ENCODE measurements at regions not wholly inside any gene's neighbourhood (a gene's known extent, or its start where the extent isn't known, plus 50 kb on each side); places are given as distances from the start of the nearest gene placed in this dataset.

DNA sequence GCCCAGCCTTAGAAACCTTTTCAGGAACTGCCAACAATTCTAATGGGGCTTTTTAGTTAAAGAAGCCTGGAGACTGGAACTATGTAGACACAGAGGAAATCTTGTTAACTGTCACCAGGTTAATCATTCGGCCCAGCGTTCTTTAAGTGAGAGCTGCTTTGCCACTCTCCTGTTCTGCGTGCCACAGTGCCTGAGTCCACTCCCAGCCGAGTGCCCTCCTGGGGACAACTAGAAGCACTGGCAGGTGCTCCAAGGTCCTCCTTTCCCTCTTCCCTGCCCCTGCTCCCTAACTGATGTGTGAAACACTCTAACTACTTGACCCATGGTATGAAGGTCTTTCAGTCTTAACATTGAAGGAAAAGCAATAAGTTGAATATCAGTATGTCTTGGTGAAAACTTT is 151.2 kb upstream of the TLL1 start:
- intact Hi-C loops (cut with DNase I), result no loop called here
- TF ChIP-seq, protein P1, sequence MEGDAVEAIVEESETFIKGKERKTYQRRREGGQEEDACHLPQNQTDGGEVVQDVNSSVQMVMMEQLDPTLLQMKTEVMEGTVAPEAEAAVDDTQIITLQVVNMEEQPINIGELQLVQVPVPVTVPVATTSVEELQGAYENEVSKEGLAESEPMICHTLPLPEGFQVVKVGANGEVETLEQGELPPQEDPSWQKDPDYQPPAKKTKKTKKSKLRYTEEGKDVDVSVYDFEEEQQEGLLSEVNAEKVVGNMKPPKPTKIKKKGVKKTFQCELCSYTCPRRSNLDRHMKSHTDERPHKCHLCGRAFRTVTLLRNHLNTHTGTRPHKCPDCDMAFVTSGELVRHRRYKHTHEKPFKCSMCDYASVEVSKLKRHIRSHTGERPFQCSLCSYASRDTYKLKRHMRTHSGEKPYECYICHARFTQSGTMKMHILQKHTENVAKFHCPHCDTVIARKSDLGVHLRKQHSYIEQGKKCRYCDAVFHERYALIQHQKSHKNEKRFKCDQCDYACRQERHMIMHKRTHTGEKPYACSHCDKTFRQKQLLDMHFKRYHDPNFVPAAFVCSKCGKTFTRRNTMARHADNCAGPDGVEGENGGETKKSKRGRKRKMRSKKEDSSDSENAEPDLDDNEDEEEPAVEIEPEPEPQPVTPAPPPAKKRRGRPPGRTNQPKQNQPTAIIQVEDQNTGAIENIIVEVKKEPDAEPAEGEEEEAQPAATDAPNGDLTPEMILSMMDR (IDR thresholded peaks at IDR 0.05), result no peak
- Histone ChIP-seq H3K27me3 (ENCODE audit: insufficient read depth in 3 of 3, low read length in 2 of 3) (no peaks in the 10 kb centered on the region), H3K36me3 (ENCODE audit: insufficient read depth in 1 of 2, low read depth in 1 of 2) (no peaks in the 10 kb centered on the region), H3K27ac (no peak overlapping the region), H3K4me3 (no peak overlapping the region), H3K4me1 (no peaks in the 10 kb centered on the region), H3K9me3 (no peaks in the 10 kb centered on the region)
- no peak for ATAC-seq
- no peak for DNase-seq
- 81 to 90% (median 88%) methylated on average over 4 of the region's 4 CpGs for WGBS, 3 donors

DNA sequence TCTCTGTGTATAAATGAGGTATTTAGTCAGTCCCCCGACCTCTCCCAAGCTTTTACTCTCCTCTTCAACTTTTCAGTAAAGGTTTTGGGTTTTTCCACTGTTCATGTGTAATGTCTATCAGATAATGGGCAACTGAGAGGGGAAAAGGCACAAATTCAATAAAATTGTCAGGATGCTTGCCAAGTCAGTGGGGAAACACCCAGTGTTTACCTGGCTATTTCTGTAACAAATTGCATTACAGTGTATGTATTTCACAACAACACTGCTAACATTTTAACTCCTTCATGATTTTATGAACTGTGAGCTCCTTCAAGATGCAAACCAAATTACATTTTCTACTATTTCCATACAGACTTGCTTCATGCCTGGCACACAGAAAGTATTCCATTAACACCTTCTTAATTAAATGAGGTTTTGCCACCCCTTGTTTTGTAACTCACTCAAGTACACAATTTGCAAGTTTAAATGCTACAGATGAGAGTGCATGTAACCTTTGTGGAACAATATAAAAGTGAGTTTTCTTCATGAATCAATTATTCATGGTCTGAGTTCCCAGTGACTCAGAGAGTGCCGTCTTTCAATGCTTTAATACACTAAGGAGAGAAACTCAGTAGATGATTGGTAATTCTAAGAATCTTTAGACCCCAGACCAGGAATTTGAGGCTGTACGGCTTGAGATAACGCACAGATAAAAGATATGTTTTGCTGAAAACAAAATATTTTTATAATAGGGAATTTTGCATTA is 149.8 kb upstream of the TLL1 start:
- H3K4me3 ChIP-seq, result no peak overlapping the region
- ATAC-seq (no peak), DNase-seq (no peak)
- TF ChIP-seq, protein P1 (IDR thresholded peaks at IDR 0.05), result no peak
- intact Hi-C loops (cut with DNase I), result no loop called here
- no peaks in the 10 kb centered on the region for H3K9me3 ChIP-seq
- 41 to 49% (median 45%) methylated on average over 4 of the region's 4 CpGs for WGBS, 3 donors
- H3K27me3 ChIP-seq (ENCODE audit: insufficient read depth in 3 of 3, low read length in 2 of 3), result no peaks in the 10 kb centered on the region
- no peak overlapping the region for H3K27ac ChIP-seq
- no peaks in the 10 kb centered on the region for H3K4me1 ChIP-seq
- H3K36me3 ChIP-seq (ENCODE audit: insufficient read depth in 1 of 2, low read depth in 1 of 2), result no peaks in the 10 kb centered on the region

DNA sequence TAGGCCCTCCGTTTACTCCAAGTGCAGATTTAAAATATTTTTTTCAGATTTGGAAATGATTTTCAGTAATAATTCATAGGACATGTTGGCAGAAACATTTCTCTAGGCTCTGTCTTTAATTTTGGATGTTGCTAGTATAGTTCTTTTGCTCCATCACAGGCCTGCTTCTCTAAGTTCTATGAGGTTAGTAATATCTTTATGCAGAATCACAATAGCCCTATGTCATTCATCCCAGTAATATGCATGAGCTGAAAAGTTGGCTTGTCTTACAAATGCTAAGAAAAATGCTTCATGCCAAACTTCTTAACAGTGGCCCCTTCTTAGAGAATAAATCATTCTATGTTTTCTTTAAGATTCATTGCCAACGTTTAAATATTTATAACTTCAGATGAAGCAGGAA is 148.3 kb upstream of the TLL1 start:
- Histone ChIP-seq H3K36me3 (ENCODE audit: insufficient read depth in 1 of 2, low read depth in 1 of 2) (no peaks in the 10 kb centered on the region), H3K27me3 (ENCODE audit: insufficient read depth in 3 of 3, low read length in 2 of 3) (no peaks in the 10 kb centered on the region), H3K27ac (no peak overlapping the region), H3K9me3 (no peaks in the 10 kb centered on the region), H3K4me1 (no peaks in the 10 kb centered on the region), H3K4me3 (no peak overlapping the region)
- TF ChIP-seq, protein P1 (IDR thresholded peaks at IDR 0.05), result no peak
- no peak for DNase-seq
- intact Hi-C loops (cut with DNase I), result no loop called here
- WGBS, 3 donors, result 57 to 59% (median 58%) methylated on average over 2 of the region's 2 CpGs
- ATAC-seq, result no peak

DNA sequence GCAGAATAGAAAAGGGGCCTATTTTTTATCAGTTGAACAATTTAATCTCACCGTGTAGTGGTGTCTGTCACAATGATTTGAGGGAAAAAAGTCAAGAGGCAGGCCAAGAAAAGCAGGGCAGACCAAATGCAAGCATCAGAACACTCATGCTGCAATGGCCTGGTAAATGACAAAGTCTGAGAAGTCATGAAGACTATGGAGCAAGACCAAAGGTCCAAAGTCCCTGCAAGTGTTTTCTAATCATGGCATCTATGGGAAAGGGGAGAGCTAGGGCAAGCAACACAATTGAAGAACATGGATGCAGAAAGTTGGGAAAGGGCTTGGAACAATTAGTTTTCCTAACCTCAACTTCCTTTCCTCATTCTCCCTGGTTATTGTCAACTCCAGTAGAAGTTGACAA is 147.7 kb upstream of the TLL1 start:
- intact Hi-C loops (cut with DNase I), result no loop called here
- no peaks in the 10 kb centered on the region for H3K9me3 ChIP-seq
- no peak overlapping the region for H3K27ac ChIP-seq
- no peak for ATAC-seq
- H3K36me3 ChIP-seq (ENCODE audit: insufficient read depth in 1 of 2, low read depth in 1 of 2), result no peaks in the 10 kb centered on the region
- H3K4me1 ChIP-seq, result no peaks in the 10 kb centered on the region
- no peaks in the 10 kb centered on the region for H3K27me3 ChIP-seq (ENCODE audit: insufficient read depth in 3 of 3, low read length in 2 of 3)
- 50 to 67% (median 54%) methylated on average over 1 of the region's 1 CpG for WGBS, 3 donors
- no peak overlapping the region for H3K4me3 ChIP-seq
- TF ChIP-seq, protein P1 (IDR thresholded peaks at IDR 0.05), result no peak
- DNase-seq, result no peak

DNA sequence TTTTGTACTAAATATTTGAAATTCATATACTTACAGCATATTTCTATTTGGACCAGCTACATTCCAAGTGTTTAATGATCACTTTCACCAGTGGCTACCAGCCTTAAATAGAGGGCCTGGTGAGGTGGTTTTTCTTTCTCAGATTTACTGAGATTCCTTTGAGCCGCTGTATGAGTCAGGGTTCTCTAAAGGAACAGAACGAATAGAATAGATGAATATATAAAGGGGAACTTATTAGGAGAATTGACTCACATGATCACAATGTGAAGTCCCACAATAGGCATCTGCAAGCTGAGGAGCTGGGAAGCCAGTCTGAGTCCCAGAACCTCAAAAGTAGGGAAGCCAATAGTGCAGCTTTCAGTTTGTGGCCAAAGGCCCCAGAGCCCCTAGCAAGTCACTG is 146.2 kb upstream of the TLL1 start:
- TF ChIP-seq, protein P1 (IDR thresholded peaks at IDR 0.05), result no peak
- no peaks in the 10 kb centered on the region for H3K36me3 ChIP-seq (ENCODE audit: insufficient read depth in 1 of 2, low read depth in 1 of 2)
- no peak overlapping the region for H3K27ac ChIP-seq
- DNase-seq (no peak), ATAC-seq (no peak)
- no peak overlapping the region for H3K4me3 ChIP-seq
- no peaks in the 10 kb centered on the region for H3K9me3 ChIP-seq
- intact Hi-C loops (cut with DNase I), result no loop called here
- H3K27me3 ChIP-seq (ENCODE audit: insufficient read depth in 3 of 3, low read length in 2 of 3), result no peaks in the 10 kb centered on the region
- 90 to 98% (median 92%) methylated on average over 2 of the region's 2 CpGs for WGBS, 3 donors
- no peaks in the 10 kb centered on the region for H3K4me1 ChIP-seq

Data from psoas muscle (tissue), 7 donors.